Coronary artery (tissue), 2 donors: ENCODE measurements at regions not wholly inside any gene's neighbourhood (a gene's known extent, or its start where the extent isn't known, plus 50 kb on each side); places are given as distances from the start of the nearest gene placed in this dataset.
A peak's percentile ranks its signal among the peaks of the same experiment; 100 is the strongest.
"Not testable (repeated sequence)": the region's sequence is repeated elsewhere in the genome, so short reads cannot be mapped to it uniquely, and the experiment has no call there.

Experiments
- DNase-seq: peaks from one replicate; pipeline ENCODE4 v3.0.0-alpha.2; 2017; ENCODE audit warnings: low spot score
- H3K27ac ChIP-seq, 2 donors: fragments of 200-600 bp; sonication (generic); one replicate each; pipeline ENCODE4 v1.5.1; 2016 to 2019
- H3K4me3 ChIP-seq: fragments of 200-600 bp; sonication (generic); 2 replicates; pipeline ENCODE4 v1.5.1; 2016; ENCODE audit warnings: mild to moderate bottlenecking, moderate library complexity
- TF ChIP-seq, protein P1 (sequence below): fragments of 200-600 bp; sonication (generic); IDR thresholded peaks from one replicate; pipeline ENCODE4 v1.5.1; 2019; ENCODE audit warnings: antibody characterized with exemption

DNA sequence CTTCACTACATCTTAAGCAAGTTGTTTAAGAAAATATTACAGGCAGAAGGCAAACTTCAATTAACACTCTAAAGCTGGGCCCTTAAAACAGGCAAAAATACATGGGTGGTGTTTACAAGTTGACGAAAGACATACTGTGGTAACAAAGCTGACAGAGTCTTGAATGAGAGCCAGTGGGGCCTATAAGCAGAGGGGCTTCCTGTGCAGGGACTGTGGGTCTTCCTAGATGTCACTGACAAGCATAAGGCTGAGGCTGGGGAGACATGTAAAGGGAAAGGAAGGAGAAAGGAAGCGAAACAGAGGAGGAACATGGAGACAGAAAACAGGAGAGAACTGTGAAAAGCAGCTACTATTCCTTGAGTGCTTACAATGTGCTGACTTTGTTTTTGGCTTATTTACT lies 308.0 kb upstream of the RPS23 start:
- DNase-seq: no peak
- H3K4me3 ChIP-seq: no peak overlapping the region

GRCh38 chr5:82584631-82585030 lies 306.5 kb upstream of the RPS23 start:
- TF ChIP-seq, protein P1, sequence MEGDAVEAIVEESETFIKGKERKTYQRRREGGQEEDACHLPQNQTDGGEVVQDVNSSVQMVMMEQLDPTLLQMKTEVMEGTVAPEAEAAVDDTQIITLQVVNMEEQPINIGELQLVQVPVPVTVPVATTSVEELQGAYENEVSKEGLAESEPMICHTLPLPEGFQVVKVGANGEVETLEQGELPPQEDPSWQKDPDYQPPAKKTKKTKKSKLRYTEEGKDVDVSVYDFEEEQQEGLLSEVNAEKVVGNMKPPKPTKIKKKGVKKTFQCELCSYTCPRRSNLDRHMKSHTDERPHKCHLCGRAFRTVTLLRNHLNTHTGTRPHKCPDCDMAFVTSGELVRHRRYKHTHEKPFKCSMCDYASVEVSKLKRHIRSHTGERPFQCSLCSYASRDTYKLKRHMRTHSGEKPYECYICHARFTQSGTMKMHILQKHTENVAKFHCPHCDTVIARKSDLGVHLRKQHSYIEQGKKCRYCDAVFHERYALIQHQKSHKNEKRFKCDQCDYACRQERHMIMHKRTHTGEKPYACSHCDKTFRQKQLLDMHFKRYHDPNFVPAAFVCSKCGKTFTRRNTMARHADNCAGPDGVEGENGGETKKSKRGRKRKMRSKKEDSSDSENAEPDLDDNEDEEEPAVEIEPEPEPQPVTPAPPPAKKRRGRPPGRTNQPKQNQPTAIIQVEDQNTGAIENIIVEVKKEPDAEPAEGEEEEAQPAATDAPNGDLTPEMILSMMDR: no peak
- peak overlapping the region in 1 of 2 donors; percentile 61 for H3K27ac ChIP-seq
- no peak overlapping the region for H3K4me3 ChIP-seq
- DNase-seq: no peak

More for the DNA sequence above, 308.0 kb upstream of the RPS23 start:
- TF ChIP-seq, protein P1: no peak
- H3K27ac ChIP-seq: peak overlapping the region; percentile 29 to 54

- H3K4me3 ChIP-seq, DNase-seq, H3K27ac ChIP-seq: not testable (repeated sequence)
Measured at GRCh38 chr5:82583331-82583730, 305.2 kb upstream of the RPS23 start.

DNA sequence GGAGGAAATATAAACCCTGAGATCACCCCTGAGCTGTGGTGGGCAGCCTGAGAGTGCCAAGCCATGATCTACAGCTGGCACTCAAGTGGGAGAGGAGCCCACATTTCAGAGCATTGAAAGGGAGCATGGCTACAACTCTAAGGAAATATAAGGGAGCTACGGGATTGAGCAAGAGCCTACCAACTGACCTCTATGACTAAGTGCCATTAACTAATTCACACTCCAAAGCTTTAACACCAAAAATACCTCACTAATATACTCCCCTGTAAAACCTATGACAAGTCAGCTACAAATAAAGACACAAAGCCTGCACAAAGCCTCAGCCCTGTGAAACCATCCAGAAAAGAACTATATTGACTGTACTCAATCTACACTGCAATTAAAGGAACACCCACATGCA lies 286.8 kb upstream of the RPS23 start:
- TF ChIP-seq, protein P1: no peak
- Histone ChIP-seq H3K4me3 (no peak overlapping the region), H3K27ac (no peak overlapping the region)
- no peak for DNase-seq

GRCh38 chr5:82563745-82564144 lies 285.6 kb upstream of the RPS23 start:
- TF ChIP-seq, protein P1: no peak
- no peak for DNase-seq
- H3K4me3 ChIP-seq: no peak overlapping the region

GRCh38 chr5:82562696-82563240 lies 284.6 kb upstream of the RPS23 start:
- TF ChIP-seq, protein P1: no peak
- no peak overlapping the region for H3K27ac ChIP-seq
- H3K4me3 ChIP-seq: no peak overlapping the region
- DNase-seq: no peak

More at GRCh38 chr5:82563745-82564144, 285.6 kb upstream of the RPS23 start:
- no peak overlapping the region for H3K27ac ChIP-seq

- Histone ChIP-seq H3K27ac (no peak overlapping the region), H3K4me3 (no peak overlapping the region)
- TF ChIP-seq, protein P1: no peak
- DNase-seq: no peak
Measured at GRCh38 chr5:82561797-82562196, 283.6 kb upstream of the RPS23 start.
